ENCODE measurements at regions not wholly inside any gene's neighbourhood (a gene's known extent, or its start where the extent isn't known, plus 50 kb on each side); places are given as distances from the start of the nearest gene placed in this dataset.
"Not testable (repeated sequence)": the region's sequence is repeated elsewhere in the genome, so short reads cannot be mapped to it uniquely, and the experiment has no call there.

- DNase-seq, result no peak
Observed at GRCh38 chr4:112952313-112952700, 97.1 kb upstream of the ANK2 start.

GRCh38 chr4:112953262-112953661 is 96.2 kb upstream of the ANK2 start:
- DNase-seq, result no peak

GRCh38 chr4:112954286-112954685 is 95.2 kb upstream of the ANK2 start:
- DNase-seq, result no peak

DNA sequence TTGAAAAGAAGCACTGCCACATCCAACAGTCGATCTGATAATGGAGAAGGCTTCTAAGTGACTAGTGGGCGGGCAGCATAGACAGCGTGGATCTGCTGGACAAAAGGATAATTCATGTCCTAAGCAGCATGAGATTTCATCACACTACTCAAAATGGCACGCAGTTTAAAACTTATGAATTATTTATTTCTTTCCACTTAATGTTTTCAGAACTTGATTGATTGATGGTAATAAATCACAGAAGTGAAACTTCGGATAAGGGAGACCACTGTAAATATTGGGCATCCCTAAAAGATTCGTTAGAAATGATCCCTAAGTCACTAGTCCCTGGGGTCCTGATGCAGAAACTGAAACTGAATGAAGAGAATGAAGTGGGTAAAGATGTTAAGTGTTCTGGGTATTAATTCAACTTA is 93.0 kb upstream of the ANK2 start:
- no peak for DNase-seq

- not testable (repeated sequence) for DNase-seq
Observed at GRCh38 chr4:112957764-112958163, 91.7 kb upstream of the ANK2 start.

- DNase-seq, result no peak
Observed at GRCh38 chr4:112966701-112967488, 82.6 kb upstream of the ANK2 start.

DNA sequence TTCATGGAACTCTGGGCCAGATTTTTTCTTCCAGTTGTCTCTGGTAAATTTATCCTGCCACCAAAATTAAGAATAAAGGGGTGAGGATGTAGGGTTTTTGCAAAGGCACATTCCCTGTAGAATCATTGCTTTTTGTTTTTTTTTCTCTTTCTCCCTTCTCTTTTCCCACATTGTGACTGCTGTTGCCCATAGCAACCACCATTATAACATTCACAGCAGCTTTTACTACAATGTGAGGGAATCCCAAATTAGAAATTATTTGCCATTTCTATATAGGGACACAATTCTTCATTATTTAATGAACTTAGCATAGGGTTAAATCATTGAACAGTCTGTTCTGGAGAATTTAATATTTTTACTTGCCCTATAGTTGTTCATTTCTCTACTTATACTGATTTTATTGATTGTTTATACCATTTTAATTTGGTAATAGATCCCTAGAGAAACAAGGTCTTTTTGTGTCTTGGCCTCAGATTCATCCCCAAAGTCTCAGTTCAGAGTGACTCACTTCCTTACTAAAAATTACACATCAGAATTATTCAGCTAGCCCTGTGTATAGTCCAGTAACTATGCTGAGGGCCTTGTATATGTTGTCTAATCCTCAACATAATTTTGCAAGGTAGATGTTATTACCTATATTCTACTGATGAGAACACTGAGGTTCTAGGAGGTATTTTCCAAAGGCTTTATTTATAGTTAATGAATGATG is 80.8 kb upstream of the ANK2 start:
- no peak for DNase-seq

- DNase-seq, result no peak
Observed at GRCh38 chr4:112970903-112971302, 78.5 kb upstream of the ANK2 start.

- DNase-seq, result no peak
Observed at GRCh38 chr4:112973750-112974251, 75.7 kb upstream of the ANK2 start.

DNA sequence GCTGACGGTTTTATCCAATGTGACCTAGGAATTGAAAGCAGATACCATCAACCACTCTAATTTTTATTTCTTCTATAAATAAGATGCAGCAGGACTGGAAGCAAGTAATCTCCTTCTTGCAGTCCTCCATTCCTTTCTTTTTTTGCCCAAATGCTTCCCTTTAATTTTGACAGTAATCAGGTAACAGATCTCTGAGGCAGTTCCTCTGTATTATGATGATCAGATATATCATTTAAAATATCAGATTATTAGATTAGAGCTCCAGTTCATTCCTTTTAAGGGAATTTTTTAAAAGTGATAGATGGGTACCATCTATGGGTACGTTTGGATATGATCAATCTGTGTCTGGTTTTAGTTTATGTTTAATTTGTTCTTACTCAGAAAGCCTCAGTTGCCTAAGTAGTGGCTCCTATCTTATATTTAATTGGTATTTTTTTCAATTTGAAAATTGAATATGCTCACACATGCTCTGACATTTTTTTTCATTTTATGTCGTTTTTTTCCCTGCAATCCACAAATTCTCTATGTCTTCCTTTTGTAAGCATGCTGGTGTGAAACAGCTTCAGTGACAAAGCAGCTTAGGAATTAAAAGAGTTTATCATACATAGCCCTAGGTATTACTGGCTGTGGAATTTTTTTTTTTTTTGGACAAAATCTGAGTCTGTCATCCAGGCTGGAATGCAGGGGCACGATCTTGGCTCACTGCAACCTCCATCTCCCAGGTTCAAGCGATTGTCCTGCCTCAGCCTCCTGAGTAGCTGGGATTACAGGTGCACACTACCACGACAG is 73.7 kb upstream of the ANK2 start:
- no peak for DNase-seq

DNA sequence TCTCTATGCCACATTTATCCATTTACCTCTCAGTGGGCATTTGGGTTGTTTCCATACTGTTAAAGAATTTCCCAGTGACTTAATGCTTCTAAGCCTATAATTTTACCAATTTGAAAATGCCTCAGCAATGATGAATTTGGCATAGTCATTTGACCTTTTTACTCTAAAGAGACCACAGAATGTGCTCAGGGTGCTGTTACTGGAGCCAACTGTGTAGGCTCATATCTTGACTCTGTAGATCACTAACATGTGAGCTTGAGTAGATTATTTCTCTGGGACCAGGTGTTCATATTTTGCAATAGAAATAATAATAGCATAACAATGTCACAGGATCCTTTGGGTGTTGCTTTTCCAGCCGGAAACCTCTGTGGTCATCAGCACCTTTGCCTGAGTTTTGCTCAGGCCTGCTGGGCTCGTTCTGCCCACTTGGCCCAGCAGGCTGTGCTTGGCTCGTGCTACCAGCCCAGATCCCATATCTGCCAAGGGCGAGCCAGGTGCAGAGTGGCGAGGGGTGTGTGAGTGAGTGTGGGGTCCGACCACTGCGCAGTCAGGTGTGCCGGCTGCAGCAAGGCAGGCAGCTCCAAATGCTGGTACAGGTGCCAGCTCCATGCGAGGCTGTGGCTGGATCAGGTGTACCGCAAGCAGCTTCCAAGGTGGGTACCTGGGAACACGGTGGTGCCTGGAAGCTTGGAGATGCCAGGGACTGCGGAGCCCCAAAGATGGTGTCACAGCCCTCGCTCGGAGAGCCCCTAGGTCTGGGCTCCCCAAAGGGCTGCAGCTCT is 70.6 kb upstream of the ANK2 start:
- DNase-seq, result no peak

DNA sequence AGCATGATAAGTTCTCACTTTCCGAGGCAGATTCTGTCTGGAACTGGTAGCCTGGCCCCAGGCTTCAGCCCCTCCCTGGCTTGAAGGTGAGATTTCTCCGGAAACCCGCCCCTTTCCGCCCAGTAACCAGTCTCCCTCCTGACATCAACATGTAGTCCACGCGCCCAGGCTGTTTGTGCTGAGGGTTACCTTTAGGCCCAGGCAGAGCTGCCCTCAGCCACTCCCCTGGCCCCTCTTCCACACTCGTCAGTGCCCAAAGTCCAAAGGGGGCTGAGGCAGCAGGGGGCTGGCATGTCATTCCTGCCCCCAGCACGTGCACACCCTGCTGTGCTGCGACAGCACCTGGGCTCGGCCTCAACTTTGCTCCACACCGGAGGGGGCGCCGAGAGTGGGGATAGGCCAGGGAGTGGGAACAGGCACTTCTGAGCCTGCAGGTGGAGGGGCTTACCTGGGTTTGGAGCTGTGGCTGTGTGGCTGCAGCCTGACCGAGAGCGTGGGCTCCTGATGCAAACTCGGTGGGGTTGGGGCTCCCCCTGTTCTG is 69.5 kb upstream of the ANK2 start:
- DNase-seq, result no peak

GRCh38 chr4:112982680-112983079 is 66.8 kb upstream of the ANK2 start:
- no peak for DNase-seq

GRCh38 chr4:112994732-112995464 is 54.6 kb upstream of the ANK2 start:
- DNase-seq, result no peak

Measured in SHP77 (cell line).